ENCODE measurements at regions not wholly inside any gene's neighbourhood (a gene's known extent, or its start where the extent isn't known, plus 50 kb on each side); places are given as distances from the start of the nearest gene placed in this dataset.

GRCh38 chr2:2879071-2879470 lies 498.5 kb downstream of the EIPR1 start:
- no peak overlapping the region for H3K9ac ChIP-seq (ENCODE audit: low read length)
- H2BK120ac ChIP-seq (ENCODE audit: low read depth, low read length), result no peak overlapping the region
- peaks cover 0 to 8% of the 10 kb centered on the region in 2 experiments for H3K27me3 ChIP-seq (ENCODE audit: control insufficient read depth in 1 of 2, insufficient read depth in 1 of 2, low read length in 2 of 2)
- H3K4me1 ChIP-seq (ENCODE audit: control insufficient read depth, insufficient read depth, low read depth, low read length), result no peaks in the 10 kb centered on the region
- no peak overlapping the region for H2AFZ ChIP-seq (ENCODE audit: low read depth, low read length)
- H3K36me3 ChIP-seq (ENCODE audit: control insufficient read depth in 1 of 2, insufficient read depth in 2 of 2, low read depth in 1 of 2, low read length in 2 of 2), result no peaks in the 10 kb centered on the region
- H3K18ac ChIP-seq (ENCODE audit: low read depth in 1 of 2, low read length in 2 of 2), result no peak overlapping the region
- H4K8ac ChIP-seq (ENCODE audit: low read length), result no peak overlapping the region
- H2BK15ac ChIP-seq (ENCODE audit: low read depth, poor library complexity, severe bottlenecking), result no peak overlapping the region
- H3K9me3 ChIP-seq (ENCODE audit: control insufficient read depth, low read length), result peaks cover 6% of the 10 kb centered on the region
- H3K23ac ChIP-seq (ENCODE audit: low read length in 2 of 2), result no peak overlapping the region
- H2BK12ac ChIP-seq (ENCODE audit: low read length in 2 of 2), result no peak overlapping the region
- no peak overlapping the region for H3K27ac ChIP-seq (ENCODE audit: low read length, poor library complexity, severe bottlenecking)
- no peak overlapping the region for H3K4me2 ChIP-seq (ENCODE audit: low read length, poor library complexity, severe bottlenecking)
- H3K4me3 ChIP-seq (ENCODE audit: insufficient read depth in 1 of 2, low read depth in 1 of 2, low read length in 2 of 2), result no peak overlapping the region
- no peak overlapping the region for H4K91ac ChIP-seq (ENCODE audit: low read length)
- H3K14ac ChIP-seq (ENCODE audit: low read length in 2 of 2), result no peak overlapping the region
- H2BK5ac ChIP-seq (ENCODE audit: low read depth, low read length, poor library complexity, severe bottlenecking), result no peak overlapping the region
- H3K79me1 ChIP-seq (replicated peaks; ENCODE audit: low read length, poor library complexity, severe bottlenecking), result no peaks in the 10 kb centered on the region
- no peak overlapping the region for H3K4ac ChIP-seq (ENCODE audit: low read depth in 1 of 2, low read length in 2 of 2)
- H2AK5ac ChIP-seq (ENCODE audit: low read length, severe bottlenecking), result no peak overlapping the region
- no peak for DNase-seq

GRCh38 chr2:2877427-2877826 lies 500.2 kb downstream of the EIPR1 start:
- Histone ChIP-seq H2BK15ac (ENCODE audit: low read depth, poor library complexity, severe bottlenecking) (no peak overlapping the region), H2AFZ (ENCODE audit: low read depth, low read length) (no peak overlapping the region), H2BK5ac (ENCODE audit: low read depth, low read length, poor library complexity, severe bottlenecking) (no peak overlapping the region), H3K9ac (ENCODE audit: low read length) (no peak overlapping the region), H3K23ac (ENCODE audit: low read length in 2 of 2) (no peak overlapping the region), H3K27me3 (ENCODE audit: control insufficient read depth in 1 of 2, insufficient read depth in 1 of 2, low read length in 2 of 2) (peaks cover 0 to 8% of the 10 kb centered on the region in 2 experiments), H3K18ac (ENCODE audit: low read depth in 1 of 2, low read length in 2 of 2) (no peak overlapping the region), H3K4me3 (ENCODE audit: insufficient read depth in 1 of 2, low read depth in 1 of 2, low read length in 2 of 2) (no peak overlapping the region), H4K8ac (ENCODE audit: low read length) (no peak overlapping the region), H3K36me3 (ENCODE audit: control insufficient read depth in 1 of 2, insufficient read depth in 2 of 2, low read depth in 1 of 2, low read length in 2 of 2) (no peaks in the 10 kb centered on the region), H3K27ac (ENCODE audit: low read length, poor library complexity, severe bottlenecking) (no peak overlapping the region), H2AK5ac (ENCODE audit: low read length, severe bottlenecking) (no peak overlapping the region), H2BK12ac (ENCODE audit: low read length in 2 of 2) (no peak overlapping the region), H4K91ac (ENCODE audit: low read length) (no peak overlapping the region), H2BK120ac (ENCODE audit: low read depth, low read length) (no peak overlapping the region), H3K4ac (ENCODE audit: low read depth in 1 of 2, low read length in 2 of 2) (no peak overlapping the region), H3K14ac (ENCODE audit: low read length in 2 of 2) (no peak overlapping the region), H3K4me1 (ENCODE audit: control insufficient read depth, insufficient read depth, low read depth, low read length) (no peaks in the 10 kb centered on the region), H3K4me2 (ENCODE audit: low read length, poor library complexity, severe bottlenecking) (no peak overlapping the region), H3K9me3 (ENCODE audit: control insufficient read depth, low read length) (peaks cover 4% of the 10 kb centered on the region), H3K79me1 (replicated peaks; ENCODE audit: low read length, poor library complexity, severe bottlenecking) (no peaks in the 10 kb centered on the region)
- DNase-seq, result no peak
- 87% methylated on average over 10 of the region's 13 CpGs for WGBS

- Histone ChIP-seq H3K36me3 (ENCODE audit: control insufficient read depth in 1 of 2, insufficient read depth in 2 of 2, low read depth in 1 of 2, low read length in 2 of 2) (no peaks in the 10 kb centered on the region), H2BK15ac (ENCODE audit: low read depth, poor library complexity, severe bottlenecking) (no peak overlapping the region), H3K79me1 (replicated peaks; ENCODE audit: low read length, poor library complexity, severe bottlenecking) (no peaks in the 10 kb centered on the region), H2AK5ac (ENCODE audit: low read length, severe bottlenecking) (no peak overlapping the region), H3K4me2 (ENCODE audit: low read length, poor library complexity, severe bottlenecking) (no peak overlapping the region), H2BK5ac (ENCODE audit: low read depth, low read length, poor library complexity, severe bottlenecking) (no peak overlapping the region), H3K9ac (ENCODE audit: low read length) (no peak overlapping the region), H3K4ac (ENCODE audit: low read depth in 1 of 2, low read length in 2 of 2) (no peak overlapping the region), H2AFZ (ENCODE audit: low read depth, low read length) (no peak overlapping the region), H3K23ac (ENCODE audit: low read length in 2 of 2) (no peak overlapping the region), H3K9me3 (ENCODE audit: control insufficient read depth, low read length) (no peaks in the 10 kb centered on the region), H2BK120ac (ENCODE audit: low read depth, low read length) (no peak overlapping the region), H4K91ac (ENCODE audit: low read length) (no peak overlapping the region), H4K8ac (ENCODE audit: low read length) (no peak overlapping the region), H3K27ac (ENCODE audit: low read length, poor library complexity, severe bottlenecking) (no peak overlapping the region), H3K27me3 (ENCODE audit: control insufficient read depth in 1 of 2, insufficient read depth in 1 of 2, low read length in 2 of 2) (peaks cover 0 to 8% of the 10 kb centered on the region in 2 experiments), H2BK12ac (ENCODE audit: low read length in 2 of 2) (no peak overlapping the region), H3K4me3 (ENCODE audit: insufficient read depth in 1 of 2, low read depth in 1 of 2, low read length in 2 of 2) (no peak overlapping the region), H3K4me1 (ENCODE audit: control insufficient read depth, insufficient read depth, low read depth, low read length) (no peaks in the 10 kb centered on the region), H3K18ac (ENCODE audit: low read depth in 1 of 2, low read length in 2 of 2) (no peak overlapping the region), H3K14ac (ENCODE audit: low read length in 2 of 2) (no peak overlapping the region)
- WGBS, result 75% methylated on average over 18 of the region's 18 CpGs
- DNase-seq, result no peak
These were observed 501.0 kb downstream of the EIPR1 start for GRCh38 chr2:2876331-2877221.

GRCh38 chr2:2875831-2876230 lies 501.8 kb downstream of the EIPR1 start:
- H2BK5ac ChIP-seq (ENCODE audit: low read depth, low read length, poor library complexity, severe bottlenecking), result no peak overlapping the region
- no peak overlapping the region for H2BK12ac ChIP-seq (ENCODE audit: low read length in 2 of 2)
- H3K9me3 ChIP-seq (ENCODE audit: control insufficient read depth, low read length), result no peaks in the 10 kb centered on the region
- 78% methylated on average over 6 of the region's 6 CpGs for WGBS
- no peak overlapping the region for H2BK15ac ChIP-seq (ENCODE audit: low read depth, poor library complexity, severe bottlenecking)
- no peak overlapping the region for H3K4me2 ChIP-seq (ENCODE audit: low read length, poor library complexity, severe bottlenecking)
- no peak overlapping the region for H3K14ac ChIP-seq (ENCODE audit: low read length in 2 of 2)
- peaks cover 0 to 8% of the 10 kb centered on the region in 2 experiments for H3K27me3 ChIP-seq (ENCODE audit: control insufficient read depth in 1 of 2, insufficient read depth in 1 of 2, low read length in 2 of 2)
- no peak overlapping the region for H2BK120ac ChIP-seq (ENCODE audit: low read depth, low read length)
- no peak overlapping the region for H3K27ac ChIP-seq (ENCODE audit: low read length, poor library complexity, severe bottlenecking)
- peak overlapping the region; percentile 62 for H4K91ac ChIP-seq (ENCODE audit: low read length)
- H3K4me1 ChIP-seq (ENCODE audit: control insufficient read depth, insufficient read depth, low read depth, low read length), result no peaks in the 10 kb centered on the region
- H3K23ac ChIP-seq (ENCODE audit: low read length in 2 of 2), result no peak overlapping the region
- H3K79me1 ChIP-seq (replicated peaks; ENCODE audit: low read length, poor library complexity, severe bottlenecking), result no peaks in the 10 kb centered on the region
- no peak overlapping the region for H4K8ac ChIP-seq (ENCODE audit: low read length)
- H2AFZ ChIP-seq (ENCODE audit: low read depth, low read length), result no peak overlapping the region
- H2AK5ac ChIP-seq (ENCODE audit: low read length, severe bottlenecking), result no peak overlapping the region
- H3K4ac ChIP-seq (ENCODE audit: low read depth in 1 of 2, low read length in 2 of 2), result no peak overlapping the region
- H3K9ac ChIP-seq (ENCODE audit: low read length), result no peak overlapping the region
- H3K36me3 ChIP-seq (ENCODE audit: control insufficient read depth in 1 of 2, insufficient read depth in 2 of 2, low read depth in 1 of 2, low read length in 2 of 2), result no peaks in the 10 kb centered on the region
- no peak overlapping the region for H3K18ac ChIP-seq (ENCODE audit: low read depth in 1 of 2, low read length in 2 of 2)
- DNase-seq, result no peak
- H3K4me3 ChIP-seq (ENCODE audit: insufficient read depth in 1 of 2, low read depth in 1 of 2, low read length in 2 of 2), result no peak overlapping the region

Data from mesenchymal stem cell (in vitro differentiated cells and primary cell).